PFSK-1 (cell line): ENCODE measurements at regions not wholly inside any gene's neighbourhood (a gene's known extent, or its start where the extent isn't known, plus 50 kb on each side); places are given as distances from the start of the nearest gene placed in this dataset.

Experiments
- FOXP2 ChIP-seq: optimal IDR thresholded peaks from 2 replicates; pipeline ENCODE3; 2011; ENCODE audit warnings: borderline replicate concordance, control low read depth, inconsistent platforms; ENCODE audit not compliant: insufficient read depth; ENCODE audit errors: extremely low read length, extremely low read depth
- POLR2AphosphoS5 ChIP-seq: IDR thresholded peaks from 2 replicates; pipeline ENCODE4 v1.6.1; 2012; ENCODE audit warnings: low read depth, mild to moderate bottlenecking, control low read depth, low read length, moderate library complexity
- SIN3A ChIP-seq: IDR thresholded peaks from 2 replicates; pipeline ENCODE4 v1.6.1; 2012; ENCODE audit warnings: mild to moderate bottlenecking, low read length, moderate library complexity, borderline replicate concordance; ENCODE audit not compliant: insufficient read depth
- TAF1 ChIP-seq: IDR thresholded peaks from 2 replicates; pipeline ENCODE4 v1.6.1; 2012; ENCODE audit warnings: low read length, control low read depth, borderline replicate concordance; ENCODE audit not compliant: insufficient read depth
- TF ChIP-seq, protein P1 (sequence below), 2 experiments: IDR thresholded peaks; 2 replicates each; pipeline versions ENCODE4 v1.6.1 to v1.8.0; 2011 to 2012; ENCODE audit warnings: low read depth in 2 of 2, low read length in 2 of 2, control low read depth in 1 of 2, inconsistent platforms in 1 of 2, mild to moderate bottlenecking in 1 of 2, moderate library complexity in 1 of 2; ENCODE audit not compliant: insufficient read depth in 1 of 2

DNA sequence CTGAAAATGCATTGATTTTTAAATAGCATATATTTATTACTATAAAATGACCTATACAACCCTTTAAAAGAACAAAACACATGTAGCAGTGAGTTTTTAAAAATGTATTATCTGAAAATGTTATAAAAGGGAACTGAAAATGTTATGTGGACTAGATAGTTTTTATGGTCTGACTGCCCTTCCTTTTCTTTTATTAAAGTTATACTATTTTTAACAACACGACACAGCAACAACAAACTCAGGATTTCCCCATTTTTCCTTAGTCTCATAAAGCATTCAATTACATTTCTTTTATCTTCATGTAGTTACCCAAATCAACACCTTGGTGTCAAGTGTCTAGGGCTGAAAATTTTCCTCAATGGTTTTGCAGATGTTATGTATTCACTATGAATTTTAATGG, 132.8 kb upstream of the TMEFF2 start:
- TF ChIP-seq POLR2AphosphoS5 = no peak
- TF ChIP-seq SIN3A = no peak
- no peak for TF ChIP-seq TAF1
- TF ChIP-seq, protein P1, sequence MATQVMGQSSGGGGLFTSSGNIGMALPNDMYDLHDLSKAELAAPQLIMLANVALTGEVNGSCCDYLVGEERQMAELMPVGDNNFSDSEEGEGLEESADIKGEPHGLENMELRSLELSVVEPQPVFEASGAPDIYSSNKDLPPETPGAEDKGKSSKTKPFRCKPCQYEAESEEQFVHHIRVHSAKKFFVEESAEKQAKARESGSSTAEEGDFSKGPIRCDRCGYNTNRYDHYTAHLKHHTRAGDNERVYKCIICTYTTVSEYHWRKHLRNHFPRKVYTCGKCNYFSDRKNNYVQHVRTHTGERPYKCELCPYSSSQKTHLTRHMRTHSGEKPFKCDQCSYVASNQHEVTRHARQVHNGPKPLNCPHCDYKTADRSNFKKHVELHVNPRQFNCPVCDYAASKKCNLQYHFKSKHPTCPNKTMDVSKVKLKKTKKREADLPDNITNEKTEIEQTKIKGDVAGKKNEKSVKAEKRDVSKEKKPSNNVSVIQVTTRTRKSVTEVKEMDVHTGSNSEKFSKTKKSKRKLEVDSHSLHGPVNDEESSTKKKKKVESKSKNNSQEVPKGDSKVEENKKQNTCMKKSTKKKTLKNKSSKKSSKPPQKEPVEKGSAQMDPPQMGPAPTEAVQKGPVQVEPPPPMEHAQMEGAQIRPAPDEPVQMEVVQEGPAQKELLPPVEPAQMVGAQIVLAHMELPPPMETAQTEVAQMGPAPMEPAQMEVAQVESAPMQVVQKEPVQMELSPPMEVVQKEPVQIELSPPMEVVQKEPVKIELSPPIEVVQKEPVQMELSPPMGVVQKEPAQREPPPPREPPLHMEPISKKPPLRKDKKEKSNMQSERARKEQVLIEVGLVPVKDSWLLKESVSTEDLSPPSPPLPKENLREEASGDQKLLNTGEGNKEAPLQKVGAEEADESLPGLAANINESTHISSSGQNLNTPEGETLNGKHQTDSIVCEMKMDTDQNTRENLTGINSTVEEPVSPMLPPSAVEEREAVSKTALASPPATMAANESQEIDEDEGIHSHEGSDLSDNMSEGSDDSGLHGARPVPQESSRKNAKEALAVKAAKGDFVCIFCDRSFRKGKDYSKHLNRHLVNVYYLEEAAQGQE (IDR thresholded peaks at IDR 0.05; ENCODE audit: insufficient read depth in 1 of 2, low read depth in 2 of 2, low read length in 2 of 2) = no peak
- no peak for TF ChIP-seq FOXP2
